Medulla oblongata (tissue), 1 donor: ENCODE measurements at regions not wholly inside any gene's neighbourhood (a gene's known extent, or its start where the extent isn't known, plus 50 kb on each side); places are given as distances from the start of the nearest gene placed in this dataset.
"Not testable (repeated sequence)": the region's sequence is repeated elsewhere in the genome, so short reads cannot be mapped to it uniquely, and the experiment has no call there.

Experiments
- DNase-seq: peaks from one replicate; pipeline ENCODE4 v3.0.0-alpha.2; 2015; ENCODE audit errors: extremely low spot score

DNA sequence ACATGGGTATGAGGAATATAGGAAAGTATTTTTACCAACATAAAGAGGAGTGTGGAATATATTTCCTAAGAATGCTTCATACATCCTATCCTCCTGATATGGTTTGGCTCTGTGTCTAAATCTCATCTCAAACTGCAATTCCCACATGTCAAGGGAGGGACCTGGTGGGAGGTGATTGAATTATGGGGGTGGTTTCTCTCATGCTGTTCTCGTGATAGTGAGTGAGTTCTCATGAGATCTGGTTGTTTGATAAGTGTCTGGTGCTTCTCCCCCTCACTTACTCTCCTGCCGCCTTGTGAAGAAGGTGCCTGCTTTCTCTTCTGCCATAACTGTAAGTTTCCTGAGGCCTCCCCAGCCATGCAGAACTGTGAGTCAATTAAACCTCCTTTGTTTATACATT is 62.2 kb upstream of the CYRIA start:
- DNase-seq, result not testable (repeated sequence)

- DNase-seq, result peak; percentile 74
Measured at GRCh38 chr2:16727256-16727655, 61.6 kb upstream of the CYRIA start.

DNA sequence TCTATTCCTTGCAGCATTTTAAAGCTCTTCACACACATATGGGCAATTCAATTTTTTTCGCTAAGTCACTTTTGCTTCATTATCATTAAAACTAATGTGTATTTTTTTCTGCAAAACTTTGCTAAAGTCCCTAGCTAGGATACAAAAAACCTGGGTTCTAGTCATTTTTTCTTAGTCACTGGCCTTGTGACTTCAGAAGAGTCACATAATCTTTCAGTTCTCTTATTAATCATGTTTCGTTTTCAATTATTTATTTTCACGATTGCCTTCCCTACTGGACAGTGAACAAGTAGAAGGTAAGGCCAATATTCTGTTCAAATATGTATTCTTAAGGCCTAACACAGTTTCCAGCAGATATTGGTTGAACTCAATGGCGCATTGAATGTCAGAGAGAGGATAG is 60.9 kb upstream of the CYRIA start:
- no peak for DNase-seq

GRCh38 chr2:16726147-16726546 is 60.5 kb upstream of the CYRIA start:
- DNase-seq, result no peak

GRCh38 chr2:16725549-16725948 is 59.9 kb upstream of the CYRIA start:
- DNase-seq, result no peak

DNA sequence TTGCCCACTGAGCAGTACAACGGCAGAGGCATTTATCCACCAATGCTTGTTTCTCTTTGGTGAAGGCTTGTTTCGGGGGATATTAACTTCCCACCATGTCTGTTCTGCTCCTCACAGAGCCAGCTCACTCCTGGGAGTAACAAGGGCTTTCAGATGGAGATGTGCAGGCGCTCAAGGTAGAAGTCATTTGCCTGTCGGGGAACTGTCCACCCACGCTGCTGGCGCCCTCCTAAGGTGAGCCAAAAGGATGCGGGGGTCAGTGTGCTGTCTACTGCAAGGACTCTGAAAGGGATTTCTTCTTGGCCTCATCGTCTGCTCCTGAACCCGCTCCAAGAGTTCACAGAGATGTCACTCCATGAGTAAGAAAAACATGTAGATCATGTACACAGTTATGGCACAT is 57.0 kb upstream of the CYRIA start:
- no peak for DNase-seq

- DNase-seq, result no peak
Measured at GRCh38 chr2:16722126-16722525, 56.5 kb upstream of the CYRIA start.

- DNase-seq, result not testable (repeated sequence)
Measured at GRCh38 chr2:16721529-16721928, 55.9 kb upstream of the CYRIA start.

- DNase-seq, result not testable (repeated sequence)
Measured at GRCh38 chr2:16720737-16721136, 55.1 kb upstream of the CYRIA start.

DNA sequence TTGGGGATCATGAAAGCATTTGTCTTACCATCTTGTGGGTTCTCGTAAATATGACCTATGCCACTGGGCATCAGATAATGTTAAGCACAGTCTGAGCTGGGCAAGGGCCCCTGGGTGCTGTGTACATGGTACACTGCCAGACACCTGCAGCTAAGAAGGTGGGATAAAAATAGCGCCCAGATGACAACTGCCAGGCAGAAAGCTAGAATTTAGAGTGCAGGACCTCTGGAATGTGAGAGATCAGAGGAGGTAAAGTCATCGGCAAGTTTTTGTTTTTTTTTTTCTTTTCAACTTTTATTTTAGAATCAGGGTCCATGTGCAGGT is 53.8 kb upstream of the CYRIA start:
- DNase-seq, result no peak

DNA sequence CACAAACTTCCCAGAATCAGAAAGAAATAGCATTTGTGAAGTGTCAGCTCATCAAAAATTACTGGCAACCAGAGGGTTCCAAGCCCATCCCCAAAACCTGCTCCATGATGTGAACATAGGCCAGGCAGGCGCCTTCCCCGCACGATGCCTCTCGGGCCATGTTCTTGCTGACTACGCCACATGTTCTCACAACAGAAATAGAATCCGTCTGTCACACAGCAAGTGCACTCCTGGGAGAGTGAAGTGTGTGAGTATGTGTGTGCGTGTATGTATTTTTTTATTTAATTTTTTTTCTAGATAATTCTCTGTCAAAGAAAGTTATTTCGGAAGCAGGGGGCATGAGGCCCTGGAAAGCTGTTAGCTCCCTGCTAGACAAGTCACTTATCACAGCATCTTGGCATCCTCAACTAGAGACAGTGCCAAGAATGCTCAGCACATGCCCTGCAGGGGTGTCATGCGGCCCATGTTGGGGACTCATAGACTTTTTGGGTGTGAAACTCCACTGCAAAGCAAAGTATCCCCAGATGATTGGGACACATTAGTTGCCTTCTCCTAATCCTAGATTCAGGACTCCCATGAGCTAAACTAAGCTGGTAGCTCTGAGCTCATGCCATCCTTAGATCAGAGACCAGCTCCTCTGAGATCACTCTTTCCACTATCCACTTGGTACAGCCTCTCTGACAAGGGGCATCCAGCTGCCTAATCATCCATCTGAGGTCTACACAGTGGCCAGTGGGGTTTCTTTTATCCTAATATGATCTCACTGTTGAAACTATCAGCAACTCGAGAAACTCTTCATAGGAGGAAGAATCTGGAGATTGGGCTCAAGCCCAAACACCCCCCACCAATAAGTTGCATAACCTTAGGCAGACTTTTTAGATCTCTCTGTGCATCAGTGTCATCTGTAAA is 53.2 kb upstream of the CYRIA start:
- DNase-seq, result no peak

DNA sequence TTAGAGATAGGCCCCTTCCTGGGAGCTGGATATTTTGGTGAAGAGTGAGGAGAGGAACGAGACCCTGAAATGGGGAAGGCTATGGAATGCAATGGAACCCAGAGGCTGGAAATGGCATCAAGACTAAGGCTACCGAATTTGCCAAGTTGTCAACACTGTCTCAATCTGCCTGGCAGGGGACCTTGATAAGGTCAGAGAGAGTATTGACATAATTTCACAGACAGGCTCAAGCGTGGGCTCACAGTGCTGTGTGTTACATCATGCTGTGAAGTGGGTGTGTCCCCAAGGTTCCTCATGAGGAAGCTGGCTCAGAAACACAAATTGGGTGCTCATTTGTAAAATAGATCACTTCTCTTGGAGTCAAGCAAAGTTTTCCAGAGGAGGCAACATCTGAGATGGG is 51.8 kb upstream of the CYRIA start:
- no peak for DNase-seq

- no peak for DNase-seq
Measured at GRCh38 chr2:16716944-16717343, 51.3 kb upstream of the CYRIA start.

- DNase-seq, result no peak
Measured at GRCh38 chr2:16716024-16716423, 50.4 kb upstream of the CYRIA start.
